ENCODE measurements at regions not wholly inside any gene's neighbourhood (a gene's known extent, or its start where the extent isn't known, plus 50 kb on each side); places are given as distances from the start of the nearest gene placed in this dataset.

DNA sequence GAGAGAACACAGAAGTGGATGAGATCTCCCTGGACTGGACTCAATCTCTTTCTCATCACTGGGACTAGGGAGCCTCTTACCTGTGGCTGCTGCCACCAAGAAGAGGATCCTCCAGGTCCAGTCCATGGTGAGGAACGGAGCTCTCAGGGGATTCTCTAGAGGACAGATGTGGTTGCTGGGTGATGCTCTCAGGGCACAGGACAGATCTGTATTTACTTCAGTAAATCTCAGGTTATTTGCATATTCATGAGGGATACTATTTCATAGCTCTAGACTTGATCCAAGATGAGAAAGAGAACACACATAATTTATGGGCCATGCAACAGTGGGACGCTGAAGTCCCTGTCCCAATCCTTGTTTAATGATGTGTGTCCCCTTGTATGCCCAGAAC lies 460.5 kb downstream of the TMEM121 start:
- TF ChIP-seq, protein P1, sequence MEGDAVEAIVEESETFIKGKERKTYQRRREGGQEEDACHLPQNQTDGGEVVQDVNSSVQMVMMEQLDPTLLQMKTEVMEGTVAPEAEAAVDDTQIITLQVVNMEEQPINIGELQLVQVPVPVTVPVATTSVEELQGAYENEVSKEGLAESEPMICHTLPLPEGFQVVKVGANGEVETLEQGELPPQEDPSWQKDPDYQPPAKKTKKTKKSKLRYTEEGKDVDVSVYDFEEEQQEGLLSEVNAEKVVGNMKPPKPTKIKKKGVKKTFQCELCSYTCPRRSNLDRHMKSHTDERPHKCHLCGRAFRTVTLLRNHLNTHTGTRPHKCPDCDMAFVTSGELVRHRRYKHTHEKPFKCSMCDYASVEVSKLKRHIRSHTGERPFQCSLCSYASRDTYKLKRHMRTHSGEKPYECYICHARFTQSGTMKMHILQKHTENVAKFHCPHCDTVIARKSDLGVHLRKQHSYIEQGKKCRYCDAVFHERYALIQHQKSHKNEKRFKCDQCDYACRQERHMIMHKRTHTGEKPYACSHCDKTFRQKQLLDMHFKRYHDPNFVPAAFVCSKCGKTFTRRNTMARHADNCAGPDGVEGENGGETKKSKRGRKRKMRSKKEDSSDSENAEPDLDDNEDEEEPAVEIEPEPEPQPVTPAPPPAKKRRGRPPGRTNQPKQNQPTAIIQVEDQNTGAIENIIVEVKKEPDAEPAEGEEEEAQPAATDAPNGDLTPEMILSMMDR (IDR thresholded peaks at IDR 0.05) = no peak
- TF ChIP-seq POLR2AphosphoS5 (IDR thresholded peaks at IDR 0.05) = no peak
- TF ChIP-seq POLR2A (IDR thresholded peaks at IDR 0.05) = no peak
- no peak for TF ChIP-seq EP300 (IDR thresholded peaks at IDR 0.05)
